ENCODE measurements at regions not wholly inside any gene's neighbourhood (a gene's known extent, or its start where the extent isn't known, plus 50 kb on each side); places are given as distances from the start of the nearest gene placed in this dataset.

DNA sequence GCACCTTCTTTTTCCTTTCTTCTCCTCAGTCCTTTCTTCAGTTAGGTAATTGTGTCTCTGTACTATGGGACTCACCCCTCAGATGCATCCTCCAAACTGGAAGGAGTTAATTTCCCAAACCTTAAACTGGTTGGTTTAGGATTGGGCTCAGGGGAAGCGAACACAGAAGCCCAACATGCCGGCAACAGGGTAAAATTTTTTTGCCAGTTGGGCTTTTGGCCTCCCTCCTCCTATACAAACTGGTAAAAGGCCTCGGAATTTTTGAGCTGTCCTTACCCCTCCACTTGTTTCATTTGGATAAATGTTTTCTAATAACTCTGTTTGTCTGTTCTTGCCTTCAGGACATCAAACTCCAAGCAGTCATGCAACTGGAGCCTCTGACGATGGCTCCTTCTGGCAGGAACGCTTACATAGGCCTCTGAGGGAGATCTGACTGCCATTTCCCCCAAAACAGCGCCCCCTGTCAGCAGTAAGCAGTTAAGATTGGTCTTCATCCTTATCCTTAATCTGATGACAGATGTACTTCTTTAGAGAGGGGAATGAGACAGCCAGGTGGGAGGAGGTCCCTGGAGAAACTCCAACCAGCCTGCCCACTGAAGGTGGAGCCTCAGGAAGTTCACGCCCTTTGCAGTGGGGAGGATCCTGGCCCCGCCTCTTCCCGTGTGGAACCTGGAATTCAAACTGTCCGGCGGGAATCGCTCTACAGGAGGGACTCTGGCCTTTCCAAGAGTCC, 57.8 kb upstream of the SPINK5 start:
- peak; percentile 67 for TF ChIP-seq CTCF (IDR thresholded peaks at IDR 0.05; ENCODE audit: low read depth, low read length, poor library complexity, severe bottlenecking)
- no peak for TF ChIP-seq EZH2phosphoT487 (IDR thresholded peaks at IDR 0.05; ENCODE audit: borderline replicate concordance, low read length)

Data from DOHH2 (cell line).